ENCODE measurements at regions not wholly inside any gene's neighbourhood (a gene's known extent, or its start where the extent isn't known, plus 50 kb on each side); places are given as distances from the start of the nearest gene placed in this dataset.
A peak's percentile ranks its signal among the peaks of the same experiment; 100 is the strongest.

DNA sequence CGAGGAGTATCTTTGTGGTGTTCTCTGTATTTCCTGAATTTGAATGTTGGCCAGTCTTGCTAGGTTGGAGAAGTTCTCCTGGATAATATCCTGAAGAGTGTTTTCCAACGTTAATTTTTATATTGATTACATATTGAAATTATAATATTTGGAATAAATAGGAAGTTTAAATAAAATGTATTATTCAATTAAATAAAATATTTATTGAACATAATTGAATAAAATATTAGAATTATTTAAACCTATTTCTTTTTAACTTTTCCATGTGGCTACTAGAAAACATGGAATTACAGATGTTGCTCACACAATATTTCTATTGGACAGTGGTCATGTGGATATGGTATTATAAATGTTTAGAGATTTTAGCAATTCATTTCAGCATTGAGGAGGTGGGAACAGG, 170.8 kb upstream of the FST start:
- Mint-ChIP-seq H3K27me3 (ENCODE audit: unreplicated experiment) (no peaks in the 10 kb centered on the region), H3K27ac (ENCODE audit: unreplicated experiment) (no peak overlapping the region), H3K4me3 (ENCODE audit: unreplicated experiment) (no peak overlapping the region), H3K36me3 (ENCODE audit: low read depth, unreplicated experiment) (no peaks in the 10 kb centered on the region), H3K4me1 (ENCODE audit: unreplicated experiment) (no peaks in the 10 kb centered on the region), H3K9me3 (ENCODE audit: unreplicated experiment) (no peaks in the 10 kb centered on the region)
- no peak for DNase-seq (ENCODE audit: low spot score)
- TF ChIP-seq, protein P1, sequence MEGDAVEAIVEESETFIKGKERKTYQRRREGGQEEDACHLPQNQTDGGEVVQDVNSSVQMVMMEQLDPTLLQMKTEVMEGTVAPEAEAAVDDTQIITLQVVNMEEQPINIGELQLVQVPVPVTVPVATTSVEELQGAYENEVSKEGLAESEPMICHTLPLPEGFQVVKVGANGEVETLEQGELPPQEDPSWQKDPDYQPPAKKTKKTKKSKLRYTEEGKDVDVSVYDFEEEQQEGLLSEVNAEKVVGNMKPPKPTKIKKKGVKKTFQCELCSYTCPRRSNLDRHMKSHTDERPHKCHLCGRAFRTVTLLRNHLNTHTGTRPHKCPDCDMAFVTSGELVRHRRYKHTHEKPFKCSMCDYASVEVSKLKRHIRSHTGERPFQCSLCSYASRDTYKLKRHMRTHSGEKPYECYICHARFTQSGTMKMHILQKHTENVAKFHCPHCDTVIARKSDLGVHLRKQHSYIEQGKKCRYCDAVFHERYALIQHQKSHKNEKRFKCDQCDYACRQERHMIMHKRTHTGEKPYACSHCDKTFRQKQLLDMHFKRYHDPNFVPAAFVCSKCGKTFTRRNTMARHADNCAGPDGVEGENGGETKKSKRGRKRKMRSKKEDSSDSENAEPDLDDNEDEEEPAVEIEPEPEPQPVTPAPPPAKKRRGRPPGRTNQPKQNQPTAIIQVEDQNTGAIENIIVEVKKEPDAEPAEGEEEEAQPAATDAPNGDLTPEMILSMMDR (IDR thresholded peaks at IDR 0.05; ENCODE audit: unreplicated experiment), result no peak

DNA sequence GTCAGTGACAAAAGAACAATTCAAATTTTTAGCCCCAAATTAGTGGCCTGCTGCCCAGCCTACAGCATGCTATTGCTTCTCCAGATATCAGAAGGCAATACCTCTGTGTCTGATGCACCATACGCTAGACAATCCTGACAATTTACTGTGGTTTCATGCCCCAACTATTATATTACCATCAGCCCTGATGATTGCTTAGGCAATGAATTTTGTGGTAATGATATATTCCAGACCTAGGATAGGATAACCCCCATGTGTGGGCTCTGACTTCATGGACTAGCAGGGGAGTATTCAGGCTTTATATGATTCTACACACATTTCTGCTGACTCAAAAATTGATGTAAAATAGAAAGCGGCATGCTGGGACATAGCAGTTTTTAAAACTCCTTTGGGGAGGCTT, 168.7 kb upstream of the FST start:
- Mint-ChIP-seq H3K9me3 (ENCODE audit: unreplicated experiment) (no peaks in the 10 kb centered on the region), H3K27me3 (ENCODE audit: unreplicated experiment) (no peaks in the 10 kb centered on the region), H3K4me1 (ENCODE audit: unreplicated experiment) (no peaks in the 10 kb centered on the region), H3K4me3 (ENCODE audit: unreplicated experiment) (no peak overlapping the region), H3K27ac (ENCODE audit: unreplicated experiment) (no peak overlapping the region), H3K36me3 (ENCODE audit: low read depth, unreplicated experiment) (no peaks in the 10 kb centered on the region)
- TF ChIP-seq, protein P1 (IDR thresholded peaks at IDR 0.05; ENCODE audit: unreplicated experiment), result no peak
- no peak for DNase-seq (ENCODE audit: low spot score)

DNA sequence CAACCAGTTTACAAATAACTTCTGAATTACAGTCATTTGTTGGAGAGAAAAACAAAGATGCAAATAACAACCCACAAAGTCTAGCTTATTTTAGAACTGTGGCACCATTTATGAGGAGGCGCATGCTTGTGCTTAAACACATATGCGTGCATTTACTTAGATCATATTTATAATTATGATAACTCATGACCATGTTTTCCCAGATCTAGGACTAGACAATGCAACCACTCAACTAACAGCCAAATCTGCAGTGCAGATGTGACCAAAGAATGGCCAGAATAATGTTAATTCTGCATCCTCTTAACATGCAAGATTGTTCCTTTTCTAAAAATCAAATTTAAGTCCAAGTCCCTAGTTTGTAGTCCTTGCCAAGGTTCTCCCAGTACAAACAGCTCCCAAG, 167.3 kb upstream of the FST start:
- TF ChIP-seq, protein P1 (IDR thresholded peaks at IDR 0.05; ENCODE audit: unreplicated experiment), result no peak
- Mint-ChIP-seq H3K27ac (ENCODE audit: unreplicated experiment) (no peak overlapping the region), H3K4me1 (ENCODE audit: unreplicated experiment) (no peaks in the 10 kb centered on the region), H3K36me3 (ENCODE audit: low read depth, unreplicated experiment) (no peaks in the 10 kb centered on the region), H3K27me3 (ENCODE audit: unreplicated experiment) (no peaks in the 10 kb centered on the region), H3K9me3 (ENCODE audit: unreplicated experiment) (no peaks in the 10 kb centered on the region), H3K4me3 (ENCODE audit: unreplicated experiment) (no peak overlapping the region)
- no peak for DNase-seq (ENCODE audit: low spot score)

DNA sequence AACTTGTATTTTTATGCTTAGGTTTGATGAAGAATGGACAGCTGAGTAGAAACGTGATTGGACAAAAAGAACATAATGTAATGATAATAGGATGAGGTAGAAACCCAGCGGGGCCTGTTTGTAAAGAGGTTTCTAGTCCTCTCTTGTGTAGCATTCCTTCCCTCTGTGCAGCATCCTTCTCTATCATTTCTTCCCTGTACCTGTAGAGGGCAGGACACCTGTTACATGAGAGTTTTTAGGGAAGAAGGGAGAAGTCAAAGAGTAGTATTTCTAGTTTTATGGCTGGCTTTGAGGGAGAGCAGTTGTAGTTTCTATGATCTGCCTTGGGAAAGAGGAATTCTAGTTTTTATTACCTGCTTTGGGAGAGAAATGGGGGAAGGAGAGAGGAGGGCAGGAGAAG, 162.1 kb upstream of the FST start:
- DNase-seq (ENCODE audit: low spot score), result no peak
- H3K4me3 Mint-ChIP-seq (ENCODE audit: unreplicated experiment), result no peak overlapping the region
- H3K4me1 Mint-ChIP-seq (ENCODE audit: unreplicated experiment), result no peaks in the 10 kb centered on the region
- no peaks in the 10 kb centered on the region for H3K36me3 Mint-ChIP-seq (ENCODE audit: low read depth, unreplicated experiment)
- H3K27me3 Mint-ChIP-seq (ENCODE audit: unreplicated experiment), result no peaks in the 10 kb centered on the region
- no peaks in the 10 kb centered on the region for H3K9me3 Mint-ChIP-seq (ENCODE audit: unreplicated experiment)
- H3K27ac Mint-ChIP-seq (ENCODE audit: unreplicated experiment), result no peak overlapping the region
- TF ChIP-seq, protein P1 (IDR thresholded peaks at IDR 0.05; ENCODE audit: unreplicated experiment), result peak; percentile 20

DNA sequence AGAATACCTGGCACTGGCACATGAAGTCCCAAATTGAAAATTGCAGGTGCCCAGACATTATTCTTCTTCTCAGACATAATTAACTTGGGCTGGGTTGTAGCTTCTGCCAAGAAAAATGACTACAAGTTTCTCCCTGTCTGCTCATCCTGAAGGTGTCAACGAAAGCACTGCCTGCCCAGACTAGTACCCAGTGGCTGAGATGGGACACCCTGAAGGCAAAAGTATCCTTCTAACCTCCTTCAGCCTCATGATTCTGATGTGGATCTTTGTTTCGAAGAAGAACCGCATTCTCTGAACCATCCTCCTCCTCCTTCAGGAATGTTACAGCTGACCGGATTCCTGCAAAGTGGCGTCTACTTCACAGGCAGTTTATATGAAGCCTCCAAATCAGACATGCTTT, 161.1 kb upstream of the FST start:
- no peak for DNase-seq (ENCODE audit: low spot score)
- no peaks in the 10 kb centered on the region for H3K36me3 Mint-ChIP-seq (ENCODE audit: low read depth, unreplicated experiment)
- H3K4me3 Mint-ChIP-seq (ENCODE audit: unreplicated experiment), result no peak overlapping the region
- no peak overlapping the region for H3K27ac Mint-ChIP-seq (ENCODE audit: unreplicated experiment)
- no peaks in the 10 kb centered on the region for H3K27me3 Mint-ChIP-seq (ENCODE audit: unreplicated experiment)
- TF ChIP-seq, protein P1 (IDR thresholded peaks at IDR 0.05; ENCODE audit: unreplicated experiment), result no peak
- peaks cover 2% of the 10 kb centered on the region for H3K4me1 Mint-ChIP-seq (ENCODE audit: unreplicated experiment)
- no peaks in the 10 kb centered on the region for H3K9me3 Mint-ChIP-seq (ENCODE audit: unreplicated experiment)
